HG02678 (cell line): ENCODE measurements at regions not wholly inside any gene's neighbourhood (a gene's known extent, or its start where the extent isn't known, plus 50 kb on each side); places are given as distances from the start of the nearest gene placed in this dataset.
"Not testable (repeated sequence)": the region's sequence is repeated elsewhere in the genome, so short reads cannot be mapped to it uniquely, and the experiment has no call there.

ENCODE experiments used
- ATAC-seq: cut with Tn5 transposase; IDR thresholded peaks from one replicate; pipeline ENCODE4 v1.9.1; 2021; ENCODE audit warnings: mild to moderate bottlenecking, moderate library complexity; ENCODE audit not compliant: unreplicated experiment

- no peak for ATAC-seq
Observed at GRCh38 chr1:220942278-220942677, 63.0 kb downstream of the HLX start.

GRCh38 chr1:220942914-220943313 lies 63.7 kb downstream of the HLX start:
- not testable (repeated sequence) for ATAC-seq

DNA sequence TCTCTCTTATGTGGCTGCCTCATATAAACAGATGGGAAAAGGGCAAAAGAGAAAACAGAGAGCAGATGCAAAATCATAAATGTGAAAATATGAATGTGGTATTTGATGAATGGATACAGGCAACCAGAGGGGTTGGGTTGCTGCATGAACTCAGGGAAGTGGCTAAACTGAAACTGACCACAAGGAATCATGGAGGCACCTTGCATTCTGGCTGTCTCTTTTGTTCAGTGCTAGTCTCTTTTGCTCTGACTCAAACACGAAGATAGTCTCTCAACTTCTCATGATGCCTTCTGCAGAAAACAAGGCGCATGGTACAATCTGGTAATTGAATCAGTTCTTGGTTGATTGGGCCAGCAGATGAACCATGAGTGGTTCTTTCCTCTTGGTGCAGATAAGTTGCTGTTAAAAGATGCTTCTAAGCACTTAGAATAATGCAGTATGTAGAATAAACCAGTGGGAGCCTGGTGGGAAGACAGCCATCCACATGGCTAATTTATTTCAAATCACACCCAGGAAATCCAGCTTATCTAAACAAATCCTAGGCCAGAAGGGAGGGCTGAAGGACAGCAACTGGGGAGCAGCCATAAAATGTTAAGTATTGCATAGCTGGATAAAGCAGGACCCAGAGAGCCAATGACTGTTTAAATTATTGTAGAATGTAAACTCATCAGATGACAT lies 64.2 kb downstream of the HLX start:
- no peak for ATAC-seq

GRCh38 chr1:220950576-220950975 lies 71.3 kb downstream of the HLX start:
- no peak for ATAC-seq

DNA sequence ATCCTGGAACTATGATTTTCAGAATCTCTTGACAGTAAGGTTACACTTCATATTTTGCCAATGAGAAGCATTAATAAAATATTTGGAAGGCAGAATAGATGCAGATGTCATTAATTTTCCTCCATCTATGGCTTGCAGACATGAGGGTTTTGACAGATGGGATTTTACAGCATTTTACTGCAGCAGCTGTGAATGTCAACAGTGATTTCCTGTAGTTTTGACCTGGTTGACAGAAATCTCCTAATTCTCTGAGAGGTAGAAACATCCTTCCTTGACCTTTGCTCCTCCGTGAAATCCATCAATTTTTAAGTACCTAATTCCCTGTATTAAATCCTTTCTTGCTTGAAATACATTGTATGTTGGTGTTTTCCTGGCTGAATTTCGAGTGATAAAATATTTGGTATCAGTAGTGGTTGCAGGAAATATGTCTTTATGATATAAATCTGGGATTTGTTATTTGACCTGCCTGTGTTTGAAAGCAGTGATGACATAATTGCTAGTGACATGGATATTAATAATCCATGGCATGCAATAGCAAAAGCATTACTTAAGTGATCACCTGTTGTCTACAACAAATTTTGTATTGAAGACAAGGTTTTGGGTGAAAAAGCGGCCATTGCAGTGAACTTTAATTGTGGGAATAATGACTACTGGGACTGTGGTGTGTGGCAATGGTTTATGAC lies 73.9 kb downstream of the HLX start:
- ATAC-seq: no peak

- ATAC-seq: no peak
Observed at GRCh38 chr1:220954321-220955075, 75.3 kb downstream of the HLX start.

DNA sequence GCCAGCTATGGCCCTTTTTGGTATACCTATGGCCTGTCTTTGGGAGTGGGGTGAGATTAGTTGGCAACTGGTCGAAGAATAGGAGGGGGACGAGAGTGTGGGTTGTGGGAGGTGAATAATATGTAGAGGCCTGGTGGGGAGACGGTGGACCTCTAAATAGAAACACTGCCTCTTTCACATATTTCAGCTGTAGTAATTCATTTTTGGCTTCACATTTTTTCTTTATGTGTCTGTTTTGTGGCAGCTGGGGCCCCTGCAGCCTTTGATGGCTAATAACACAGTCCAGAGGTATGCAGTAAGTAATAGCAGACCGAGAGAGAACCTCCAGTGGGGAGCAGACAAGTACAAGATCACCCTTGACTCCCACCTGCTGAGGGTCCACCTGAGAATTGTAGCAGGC lies 75.9 kb downstream of the HLX start:
- no peak for ATAC-seq

- ATAC-seq: no peak
Observed at GRCh38 chr1:220956501-220957232, 77.4 kb downstream of the HLX start.

- ATAC-seq: no peak
Observed at GRCh38 chr1:220957233-220957605, 78.0 kb downstream of the HLX start.

DNA sequence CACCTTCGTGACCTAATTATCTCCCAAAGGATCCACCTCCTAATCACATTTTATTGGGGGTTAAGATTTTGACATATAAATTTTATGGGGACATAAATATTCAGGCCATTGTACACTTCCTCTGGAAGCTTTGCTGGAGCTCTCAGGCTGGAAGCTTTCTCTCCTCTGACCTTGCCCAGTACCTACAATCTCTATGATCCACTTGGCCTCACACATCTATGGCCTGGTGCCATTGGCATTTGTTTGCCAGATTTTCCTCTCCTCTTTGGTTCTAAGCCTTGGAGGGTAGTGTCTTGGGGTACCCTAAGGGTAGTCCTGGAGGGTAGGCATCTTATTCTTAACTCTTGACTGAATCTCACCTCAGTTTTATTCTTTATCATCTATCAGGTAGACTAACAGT lies 79.0 kb downstream of the HLX start:
- ATAC-seq: no peak

- no peak for ATAC-seq
Observed at GRCh38 chr1:220962031-220962751, 82.9 kb downstream of the HLX start.

- ATAC-seq: no peak
Observed at GRCh38 chr1:220966041-220966440, 86.8 kb downstream of the HLX start.

GRCh38 chr1:220966473-220966872 lies 87.2 kb downstream of the HLX start:
- no peak for ATAC-seq

DNA sequence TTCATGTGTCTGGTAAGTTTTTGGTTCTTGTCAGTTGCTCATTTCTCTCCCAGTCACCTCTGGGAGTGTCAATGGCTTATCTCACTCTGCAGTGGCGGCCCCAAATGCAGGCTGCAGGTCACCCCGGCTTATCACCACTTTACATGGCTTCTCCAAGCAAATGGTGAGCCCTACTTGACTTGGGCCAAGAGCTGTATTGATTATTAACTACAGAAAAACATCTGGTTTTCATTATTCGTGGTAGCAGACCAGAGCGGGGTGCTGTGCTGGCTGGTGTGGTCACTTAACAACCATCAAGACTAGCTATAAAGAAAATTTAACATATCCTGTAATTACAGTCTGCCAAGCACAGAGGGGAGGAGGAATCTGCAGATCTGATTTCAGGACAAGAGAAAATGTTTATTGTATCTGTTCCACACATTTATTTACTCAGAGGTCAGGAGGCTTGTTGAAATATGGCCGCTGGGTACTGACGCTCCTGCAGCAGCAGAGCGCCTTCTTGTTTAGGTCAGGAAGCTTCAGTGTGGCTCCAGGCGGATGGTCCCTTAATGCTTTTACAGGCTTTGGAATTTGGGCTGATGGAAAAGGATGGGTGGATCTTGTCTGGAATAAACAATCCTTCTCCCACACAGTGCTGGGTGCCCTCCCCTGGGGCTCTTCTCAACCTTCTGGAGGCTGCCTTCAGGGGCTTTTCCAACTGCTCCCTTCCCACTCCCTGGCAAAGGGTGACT lies 87.8 kb downstream of the HLX start:
- no peak for ATAC-seq

DNA sequence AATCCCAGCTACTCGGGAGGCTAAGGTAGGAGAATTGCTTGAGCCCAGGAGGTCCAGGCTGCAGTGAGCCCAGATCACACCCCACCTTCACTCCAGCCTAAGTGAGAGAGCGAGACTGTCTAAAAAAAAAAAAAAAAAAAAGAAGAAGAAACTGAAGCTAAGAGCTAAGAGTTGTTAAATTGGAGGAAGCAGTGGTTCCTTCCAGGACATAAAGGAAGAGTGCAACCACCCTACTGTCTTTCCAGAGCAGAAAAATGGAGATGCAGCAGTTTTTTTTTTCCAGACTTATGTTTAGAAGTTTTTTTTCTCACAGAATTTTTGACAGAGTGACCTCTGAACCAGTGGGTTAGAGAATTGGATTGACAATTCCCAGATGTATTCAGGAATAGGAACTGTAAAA lies 88.7 kb downstream of the HLX start:
- ATAC-seq: no peak

GRCh38 chr1:220969281-220969680 lies 90.0 kb downstream of the HLX start:
- ATAC-seq: not testable (repeated sequence)

GRCh38 chr1:220970311-220970710 lies 91.1 kb downstream of the HLX start:
- ATAC-seq: no peak

DNA sequence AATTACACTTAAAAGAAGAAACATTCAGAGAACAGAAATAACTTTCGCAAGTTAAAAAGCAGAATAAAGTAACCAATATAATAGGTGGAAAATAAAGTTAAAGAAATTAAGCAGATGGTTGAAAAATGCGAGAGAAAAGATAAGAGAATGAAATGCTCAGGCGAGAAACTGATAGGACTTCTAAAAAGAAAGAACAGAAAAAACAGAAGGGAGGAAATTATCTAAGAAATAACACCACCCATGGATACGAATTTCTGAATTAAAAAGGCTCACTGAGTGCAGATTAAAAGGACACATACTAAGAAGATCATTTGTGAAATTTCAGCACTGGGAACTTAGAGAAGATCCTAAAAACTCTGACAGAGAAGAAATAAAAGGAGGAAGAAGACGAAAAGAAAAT lies 92.0 kb downstream of the HLX start:
- ATAC-seq: no peak

DNA sequence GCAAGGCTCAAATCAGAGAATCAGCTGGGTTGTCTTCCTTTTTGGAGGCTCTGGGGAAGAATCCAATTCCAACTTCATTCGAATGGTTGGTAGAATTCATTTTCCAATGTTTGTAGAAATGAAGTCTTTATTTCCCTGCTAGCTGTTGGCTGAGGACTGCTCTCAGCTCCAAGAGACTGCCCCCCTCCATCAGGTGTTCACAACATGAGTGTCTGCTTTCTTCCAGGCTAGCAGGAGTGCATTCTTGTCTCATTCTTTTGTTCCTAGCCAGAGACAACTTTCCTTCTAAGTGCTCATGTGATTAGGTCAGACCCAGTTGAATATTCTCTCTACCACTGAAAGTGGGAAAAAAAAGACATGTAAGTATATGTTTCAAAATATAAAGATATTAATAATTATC lies 95.2 kb downstream of the HLX start:
- no peak for ATAC-seq

- no peak for ATAC-seq
Observed at GRCh38 chr1:220976390-220976789, 97.1 kb downstream of the HLX start.
